GM12878 (cell line): ENCODE measurements at regions not wholly inside any gene's neighbourhood (a gene's known extent, or its start where the extent isn't known, plus 50 kb on each side); places are given as distances from the start of the nearest gene placed in this dataset.

ENCODE experiments used
- ATAC-seq: fragments of 200-7000 bp; cut with Tn5 transposase; 3 replicates; pipeline ENCODE4 v1.9.1; 2020; ENCODE audit warnings: mild to moderate bottlenecking, moderate library complexity
- BruUV-seq: library from RNA; stranded (reverse); fragments of 400-500 nt; replicated peaks from 2 replicates; lab custom pipeline; 2021; lab: Mats Ljungman, UMichigan
- CTCF ChIA-PET: fragments of 300-600 bp; sonication (Branson Sonifier 250); formaldehyde crosslinking; extraction: SDS; loops from one replicate; lab custom pipeline; 2021; ENCODE audit warnings: inconsistent platforms; lab: Yijun Ruan, JAX
- POLR2A ChIA-PET: fragments of 350-600 bp; formaldehyde crosslinking; extraction: SDS; loops from one replicate; lab custom pipeline; 2021; ENCODE audit warnings: inconsistent platforms; lab: Charles Lee
- RAD21 ChIA-PET: fragments of 300-600 bp; sonication (Branson Sonifier 250); formaldehyde crosslinking; loops from one replicate; lab custom pipeline; 2023; ENCODE audit warnings: antibody characterized with exemption; ENCODE audit not compliant: unreplicated experiment; lab: Charles Lee
- SMC1A ChIA-PET: fragments of 300-600 bp; sonication (Branson Sonifier 250); formaldehyde crosslinking; loops from one replicate; lab custom pipeline; 2023; ENCODE audit not compliant: unreplicated experiment, uncharacterized antibody; lab: Charles Lee
- DNase-seq: peaks from one replicate; pipeline ENCODE4 v3.0.0-alpha.2; 2011; ENCODE audit warnings: low read depth, low spot score
- FAIRE-seq: peaks from 3 replicates; lab custom pipeline; 2011; peaks lifted over from hg19 to GRCh38; lab: Jason Lieb, UNC
- H2AFZ ChIP-seq: 2 replicates; pipeline ENCODE4 v1.6.0; 2011; ENCODE audit warnings: low read depth, low read length, control low read depth; ENCODE audit not compliant: control insufficient read depth
- H3K27ac ChIP-seq: 2 replicates; pipeline ENCODE4 v1.5.1; 2011; ENCODE audit warnings: control low read depth; ENCODE audit not compliant: control insufficient read depth, insufficient read depth
- H3K27me3 ChIP-seq, 2 experiments: replicated peaks in 1 of 2; 2 replicates each; pipeline versions ENCODE4 v1.6.0 to v1.6.1; 2011; ENCODE audit warnings: low read length in 1 of 2; ENCODE audit not compliant: control insufficient read depth in 2 of 2, insufficient read depth in 2 of 2
- H3K36me3 ChIP-seq, 2 experiments: 2 replicates each; pipeline ENCODE4 v1.5.1; 2011; ENCODE audit warnings: low read length in 1 of 2; ENCODE audit not compliant: control insufficient read depth in 2 of 2, insufficient read depth in 2 of 2
- H3K4me1 ChIP-seq: 2 replicates; pipeline ENCODE4 v1.6.1; 2011; ENCODE audit warnings: mild to moderate bottlenecking, low read length, moderate library complexity, mixed read lengths; ENCODE audit not compliant: control insufficient read depth, insufficient read depth
- H3K4me2 ChIP-seq: 2 replicates; pipeline ENCODE4 v1.6.0; 2011; ENCODE audit warnings: control low read depth; ENCODE audit not compliant: control insufficient read depth, insufficient read depth
- H3K4me3 ChIP-seq: fragments of 200-600 bp; sonication (generic); 2 replicates; pipeline ENCODE4 v1.5.1; 2016
- H3K79me2 ChIP-seq: 2 replicates; pipeline ENCODE4 v1.6.0; 2011; ENCODE audit warnings: low read length; ENCODE audit not compliant: control insufficient read depth, insufficient read depth
- H3K9ac ChIP-seq: 2 replicates; pipeline ENCODE4 v1.8.0; 2011; ENCODE audit warnings: low read length, control low read depth, mixed read lengths; ENCODE audit not compliant: control insufficient read depth, insufficient read depth
- H3K9me3 ChIP-seq: replicated peaks from 3 replicates; pipeline ENCODE4 v1.5.1; 2011; ENCODE audit warnings: mild to moderate bottlenecking, low read length; ENCODE audit not compliant: control insufficient read depth, insufficient read depth
- H4K20me1 ChIP-seq: 2 replicates; pipeline ENCODE4 v1.6.0; 2011; ENCODE audit not compliant: control insufficient read depth, insufficient read depth
- CBX5 ChIP-seq: sonication (generic); IDR thresholded peaks from 2 replicates; pipeline ENCODE4 v1.6.1; 2016; ENCODE audit warnings: low read depth, moderate library complexity, mild to moderate bottlenecking, inconsistent platforms
- GATAD2B ChIP-seq: fragments of 450-650 bp; conservative IDR thresholded peaks from 2 replicates; pipeline ENCODE4 v1.6.1; 2017; ENCODE audit warnings: low read depth, mild to moderate bottlenecking, moderate library complexity
- HCFC1 ChIP-seq: fragments of 150-350 bp; IDR thresholded peaks from 2 replicates; pipeline ENCODE4 v1.6.1; 2014; ENCODE audit warnings: low read length
- IKZF2 ChIP-seq, 2 experiments: fragments of 450-650 bp; IDR thresholded peaks; 2 replicates each; pipeline ENCODE4 v1.6.1; 2017; ENCODE audit warnings: mild to moderate bottlenecking in 2 of 2, moderate library complexity in 2 of 2
- MTA2 ChIP-seq: fragments of 450-650 bp; IDR thresholded peaks from 2 replicates; pipeline ENCODE4 v1.6.1; 2016; ENCODE audit warnings: low read depth, mild to moderate bottlenecking, moderate library complexity
- NFXL1 ChIP-seq: fragments of 450-650 bp; IDR thresholded peaks from 2 replicates; pipeline ENCODE4 v1.6.1; 2017; ENCODE audit warnings: antibody characterized with exemption, mild to moderate bottlenecking, borderline replicate concordance
- PAX8 ChIP-seq: fragments of 450-650 bp; IDR thresholded peaks from 2 replicates; pipeline ENCODE4 v1.6.1; 2017; ENCODE audit warnings: mild to moderate bottlenecking, moderate library complexity
- RELA ChIP-seq: fragments of 450-650 bp; IDR thresholded peaks from 2 replicates; pipeline ENCODE4 v1.8.0; 2014; ENCODE audit warnings: borderline replicate concordance; ENCODE audit not compliant: partially characterized antibody
- RFX5 ChIP-seq: IDR thresholded peaks from 2 replicates; pipeline ENCODE4 v1.6.1; 2011; ENCODE audit warnings: low read depth, low read length, improper control_type of control experiment
- SIX5 ChIP-seq: IDR thresholded peaks from 2 replicates; pipeline ENCODE4 v1.6.1; 2011; ENCODE audit warnings: mild to moderate bottlenecking, low read depth, low read length, moderate library complexity; ENCODE audit not compliant: severe bottlenecking
- SREBF1 ChIP-seq: IDR thresholded peaks from 2 replicates; pipeline ENCODE4 v1.6.1; 2012; ENCODE audit warnings: mild to moderate bottlenecking, low read length
- TBL1XR1 ChIP-seq: IDR thresholded peaks from 2 replicates; pipeline ENCODE4 v1.6.1; 2012; ENCODE audit warnings: low read depth, low read length, improper control_type of control experiment
- WRNIP1 ChIP-seq: IDR thresholded peaks from 2 replicates; pipeline ENCODE4 v1.6.1; 2011; ENCODE audit warnings: low read depth, low read length, improper control_type of control experiment, borderline replicate concordance
- ZNF384 ChIP-seq: IDR thresholded peaks from 2 replicates; pipeline ENCODE4 v1.6.1; 2012; ENCODE audit warnings: low read depth, mild to moderate bottlenecking, low read length, improper control_type of control experiment, borderline replicate concordance
- ZNF622 ChIP-seq: fragments of 450-650 bp; IDR thresholded peaks from 2 replicates; pipeline ENCODE4 v1.6.1; 2017; ENCODE audit warnings: mild to moderate bottlenecking, inconsistent platforms
- WGBS: methylation state at CpG from one replicate; pipeline ENCODE4 v1.1.6; 2016; ENCODE audit warnings: low lambda C conversion rate; ENCODE audit not compliant: insufficient replicate concordance, insufficient coverage; ENCODE audit errors: missing lambda C conversion rate; 5-methylcytosine and 5-hydroxymethylcytosine counted together
- in situ Hi-C: fragments of 300-500 bp; cut with MboI; formaldehyde crosslinking; loops from 9 replicates; pipeline ENCODE4 v1.14.3; 2018; ENCODE audit warnings: mixed read lengths
- intact Hi-C: fragments of 100-400 bp; cut with micrococcal nuclease; formaldehyde crosslinking; loops from one replicate; pipeline ENCODE4 v1.14.2; 2022; ENCODE audit not compliant: unreplicated experiment
- TF ChIP-seq, protein P1 (sequence below): fragments of 450-650 bp; IDR thresholded peaks from 2 replicates; pipeline ENCODE4 v1.6.1; 2016; ENCODE audit warnings: mild to moderate bottlenecking, moderate library complexity, borderline replicate concordance
- TF ChIP-seq, protein P2 (sequence below): fragments of 450-650 bp; IDR thresholded peaks from 2 replicates; pipeline ENCODE4 v1.6.1; 2017; ENCODE audit warnings: borderline replicate concordance
- TF ChIP-seq, protein P3 (sequence below): fragments of 450-650 bp; formaldehyde crosslinking; IDR thresholded peaks from 2 replicates; pipeline ENCODE4 v1.4.0; 2022; ENCODE audit warnings: mild to moderate bottlenecking, moderate library complexity

DNA sequence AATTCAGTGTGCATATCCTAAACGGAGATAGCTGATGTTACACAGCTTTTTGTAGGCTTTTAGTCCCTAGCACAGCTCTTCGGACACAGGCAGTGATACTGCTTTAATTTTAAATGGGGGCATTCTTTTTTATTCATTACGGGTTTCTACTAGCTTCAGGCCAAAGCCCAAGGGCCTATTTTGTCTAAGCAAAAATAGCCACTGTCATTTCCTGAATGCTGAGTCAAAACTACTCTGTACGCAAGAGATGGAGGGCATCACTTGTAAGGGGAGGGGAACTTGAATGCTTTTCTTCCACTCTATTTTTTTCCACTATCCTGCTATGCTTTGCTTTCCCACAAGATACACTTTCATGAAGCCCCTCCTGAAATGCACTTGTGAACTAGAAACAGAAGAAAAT lies 360.7 kb downstream of the PMP22 start:
- no TSS peak for BruUV-seq
- Histone ChIP-seq H2AFZ (no peak overlapping the region), H3K4me2 (no peak overlapping the region), H3K4me3 (no peak overlapping the region), H3K27me3 (no peaks in the 10 kb centered on the region), H3K27ac (no peak overlapping the region), H3K79me2 (no peaks in the 10 kb centered on the region), H3K4me1 (no peaks in the 10 kb centered on the region), H3K9me3 (no peaks in the 10 kb centered on the region), H3K36me3 (no peaks in the 10 kb centered on the region), H4K20me1 (no peaks in the 10 kb centered on the region), H3K9ac (no peak overlapping the region)
- ChIA-PET POLR2A (no interaction called here), RAD21 (no interaction called here), CTCF (no interaction called here), SMC1A (interaction anchor here (0.6 to 1.4 kb wide), 3 partner anchors 18 to 49 kb away, joined by 3 to 5 read pairs (median 3); no protein-coding TSS in a partner anchor)
- 9% methylated on average over 4 of the region's 4 CpGs for WGBS
- in situ Hi-C loops (no loop called here), intact Hi-C loops (no loop called here)
- DNase-seq (no peak), ATAC-seq (no peak), FAIRE-seq (no peak)
- TF ChIP-seq PAX8 (no peak), ZNF622 (no peak), RFX5 (no peak), GATAD2B (no peak), MTA2 (no peak), IKZF2 (IDR thresholded peaks at IDR 0.05) (no peak), TBL1XR1 (no peak), WRNIP1 (no peak), SREBF1 (no peak), NFXL1 (no peak), ZNF384 (no peak), CBX5 (no peak), HCFC1 (no peak), SIX5 (no peak), RELA (no peak)
- TF ChIP-seq, protein P1, sequence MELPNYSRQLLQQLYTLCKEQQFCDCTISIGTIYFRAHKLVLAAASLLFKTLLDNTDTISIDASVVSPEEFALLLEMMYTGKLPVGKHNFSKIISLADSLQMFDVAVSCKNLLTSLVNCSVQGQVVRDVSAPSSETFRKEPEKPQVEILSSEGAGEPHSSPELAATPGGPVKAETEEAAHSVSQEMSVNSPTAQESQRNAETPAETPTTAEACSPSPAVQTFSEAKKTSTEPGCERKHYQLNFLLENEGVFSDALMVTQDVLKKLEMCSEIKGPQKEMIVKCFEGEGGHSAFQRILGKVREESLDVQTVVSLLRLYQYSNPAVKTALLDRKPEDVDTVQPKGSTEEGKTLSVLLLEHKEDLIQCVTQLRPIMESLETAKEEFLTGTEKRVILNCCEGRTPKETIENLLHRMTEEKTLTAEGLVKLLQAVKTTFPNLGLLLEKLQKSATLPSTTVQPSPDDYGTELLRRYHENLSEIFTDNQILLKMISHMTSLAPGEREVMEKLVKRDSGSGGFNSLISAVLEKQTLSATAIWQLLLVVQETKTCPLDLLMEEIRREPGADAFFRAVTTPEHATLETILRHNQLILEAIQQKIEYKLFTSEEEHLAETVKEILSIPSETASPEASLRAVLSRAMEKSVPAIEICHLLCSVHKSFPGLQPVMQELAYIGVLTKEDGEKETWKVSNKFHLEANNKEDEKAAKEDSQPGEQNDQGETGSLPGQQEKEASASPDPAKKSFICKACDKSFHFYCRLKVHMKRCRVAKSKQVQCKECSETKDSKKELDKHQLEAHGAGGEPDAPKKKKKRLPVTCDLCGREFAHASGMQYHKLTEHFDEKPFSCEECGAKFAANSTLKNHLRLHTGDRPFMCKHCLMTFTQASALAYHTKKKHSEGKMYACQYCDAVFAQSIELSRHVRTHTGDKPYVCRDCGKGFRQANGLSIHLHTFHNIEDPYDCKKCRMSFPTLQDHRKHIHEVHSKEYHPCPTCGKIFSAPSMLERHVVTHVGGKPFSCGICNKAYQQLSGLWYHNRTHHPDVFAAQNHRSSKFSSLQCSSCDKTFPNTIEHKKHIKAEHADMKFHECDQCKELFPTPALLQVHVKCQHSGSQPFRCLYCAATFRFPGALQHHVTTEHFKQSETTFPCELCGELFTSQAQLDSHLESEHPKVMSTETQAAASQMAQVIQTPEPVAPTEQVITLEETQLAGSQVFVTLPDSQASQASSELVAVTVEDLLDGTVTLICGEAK, result no peak
- TF ChIP-seq, protein P2, sequence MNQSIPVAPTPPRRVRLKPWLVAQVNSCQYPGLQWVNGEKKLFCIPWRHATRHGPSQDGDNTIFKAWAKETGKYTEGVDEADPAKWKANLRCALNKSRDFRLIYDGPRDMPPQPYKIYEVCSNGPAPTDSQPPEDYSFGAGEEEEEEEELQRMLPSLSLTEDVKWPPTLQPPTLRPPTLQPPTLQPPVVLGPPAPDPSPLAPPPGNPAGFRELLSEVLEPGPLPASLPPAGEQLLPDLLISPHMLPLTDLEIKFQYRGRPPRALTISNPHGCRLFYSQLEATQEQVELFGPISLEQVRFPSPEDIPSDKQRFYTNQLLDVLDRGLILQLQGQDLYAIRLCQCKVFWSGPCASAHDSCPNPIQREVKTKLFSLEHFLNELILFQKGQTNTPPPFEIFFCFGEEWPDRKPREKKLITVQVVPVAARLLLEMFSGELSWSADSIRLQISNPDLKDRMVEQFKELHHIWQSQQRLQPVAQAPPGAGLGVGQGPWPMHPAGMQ, result no peak
- TF ChIP-seq, protein P3, sequence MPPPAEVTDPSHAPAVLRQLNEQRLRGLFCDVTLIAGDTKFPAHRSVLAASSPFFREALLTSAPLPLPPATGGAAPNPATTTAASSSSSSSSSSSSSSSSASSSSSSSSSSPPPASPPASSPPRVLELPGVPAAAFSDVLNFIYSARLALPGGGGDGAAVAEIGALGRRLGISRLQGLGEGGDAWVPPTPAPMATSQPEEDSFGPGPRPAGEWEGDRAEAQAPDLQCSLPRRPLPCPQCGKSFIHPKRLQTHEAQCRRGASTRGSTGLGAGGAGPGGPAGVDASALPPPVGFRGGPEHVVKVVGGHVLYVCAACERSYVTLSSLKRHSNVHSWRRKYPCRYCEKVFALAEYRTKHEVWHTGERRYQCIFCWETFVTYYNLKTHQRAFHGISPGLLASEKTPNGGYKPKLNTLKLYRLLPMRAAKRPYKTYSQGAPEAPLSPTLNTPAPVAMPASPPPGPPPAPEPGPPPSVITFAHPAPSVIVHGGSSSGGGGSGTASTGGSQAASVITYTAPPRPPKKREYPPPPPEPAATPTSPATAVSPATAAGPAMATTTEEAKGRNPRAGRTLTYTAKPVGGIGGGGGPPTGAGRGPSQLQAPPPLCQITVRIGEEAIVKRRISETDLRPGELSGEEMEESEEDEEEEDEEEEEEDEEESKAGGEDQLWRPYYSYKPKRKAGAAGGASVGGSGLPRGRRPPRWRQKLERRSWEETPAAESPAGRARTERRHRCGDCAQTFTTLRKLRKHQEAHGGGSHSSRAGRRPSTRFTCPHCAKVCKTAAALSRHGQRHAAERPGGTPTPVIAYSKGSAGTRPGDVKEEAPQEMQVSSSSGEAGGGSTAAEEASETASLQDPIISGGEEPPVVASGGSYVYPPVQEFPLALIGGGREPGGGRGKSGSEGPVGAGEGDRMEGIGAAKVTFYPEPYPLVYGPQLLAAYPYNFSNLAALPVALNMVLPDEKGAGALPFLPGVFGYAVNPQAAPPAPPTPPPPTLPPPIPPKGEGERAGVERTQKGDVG (CRISPR knock-in tag), result no peak
